H1 (cell line): ENCODE measurements at regions not wholly inside any gene's neighbourhood (a gene's known extent, or its start where the extent isn't known, plus 50 kb on each side); places are given as distances from the start of the nearest gene placed in this dataset.

Source experiments
- CTCF ChIA-PET: fragments of 300-600 bp; sonication (Branson Sonifier 250); formaldehyde crosslinking; loops from one replicate; lab custom pipeline; 2021; ENCODE audit not compliant: partially characterized antibody; lab: Charles Lee
- POLR2A ChIA-PET: fragments of 300-600 bp; sonication (Branson Sonifier 250); formaldehyde crosslinking; loops from one replicate; lab custom pipeline; 2021; ENCODE audit warnings: inconsistent platforms; ENCODE audit not compliant: partially characterized antibody; lab: Charles Lee
- DNase-seq, 2 experiments: peaks; one replicate each; pipeline versions ENCODE4 v3.0.0 to v3.0.0-alpha.2; 2010 to 2022; ENCODE audit warnings: low spot score in 2 of 2, low read depth in 1 of 2, mixed read lengths in 1 of 2
- FAIRE-seq: peaks from 2 replicates; lab custom pipeline; 2011; peaks lifted over from hg19 to GRCh38; lab: Jason Lieb, UNC
- H2AFZ ChIP-seq: 2 replicates; pipeline ENCODE4 v1.8.1; 2012; ENCODE audit warnings: low read length, inconsistent platforms
- H2AK5ac ChIP-seq: 2 replicates; pipeline ENCODE4 v1.6.1; 2013; ENCODE audit warnings: low read depth, low read length
- H2BK120ac ChIP-seq: replicated peaks from 2 replicates; pipeline ENCODE3; 2013; ENCODE audit warnings: low read depth, low read length, inconsistent platforms
- H2BK12ac ChIP-seq: 2 replicates; pipeline ENCODE4 v1.6.1; 2013; ENCODE audit warnings: low read depth, low read length
- H2BK15ac ChIP-seq: 2 replicates; pipeline ENCODE4 v1.6.1; 2013; ENCODE audit warnings: low read length
- H2BK20ac ChIP-seq: 2 replicates; pipeline ENCODE4 v1.6.1; 2013; ENCODE audit warnings: low read length
- H2BK5ac ChIP-seq: 2 replicates; pipeline ENCODE4 v1.6.1; 2013; ENCODE audit warnings: low read depth, low read length
- H3K14ac ChIP-seq: 2 replicates; pipeline ENCODE4 v1.6.1; 2013; ENCODE audit warnings: inconsistent platforms; ENCODE audit not compliant: insufficient read length
- H3K18ac ChIP-seq: 2 replicates; pipeline ENCODE4 v1.6.1; 2013; ENCODE audit warnings: low read length; ENCODE audit errors: extremely low read depth
- H3K23ac ChIP-seq: 2 replicates; pipeline ENCODE4 v1.6.1; 2013; ENCODE audit warnings: inconsistent platforms; ENCODE audit not compliant: insufficient read length
- H3K23me2 ChIP-seq: 2 replicates; pipeline ENCODE4 v1.6.1; 2013; ENCODE audit warnings: low read depth, low read length
- H3K27ac ChIP-seq: 2 replicates; pipeline ENCODE4 v1.6.1; 2011; ENCODE audit warnings: low read depth, low read length, inconsistent platforms
- H3K27me3 ChIP-seq, 4 experiments: replicated peaks in 1 of 4; 1 replicate in 1 of 4; 2 replicates in 3 of 4; pipeline versions ENCODE4 v1.6.1 to v1.8.1; 2011 to 2013; ENCODE audit warnings: low read length in 3 of 4, mild to moderate bottlenecking in 3 of 4, inconsistent platforms in 2 of 4, mixed read lengths in 2 of 4, moderate library complexity in 1 of 4; ENCODE audit not compliant: control insufficient read depth in 3 of 4, insufficient read depth in 3 of 4; ENCODE audit errors: extremely low read depth in 1 of 4
- H3K36me3 ChIP-seq, 4 experiments: 2 replicates each; pipeline versions ENCODE4 v1.6.1 to v1.8.1; 2011 to 2013; ENCODE audit warnings: mild to moderate bottlenecking in 4 of 4, low read length in 3 of 4, moderate library complexity in 2 of 4, control low read depth in 1 of 4, inconsistent platforms in 1 of 4; ENCODE audit not compliant: insufficient read depth in 4 of 4, control insufficient read depth in 2 of 4
- H3K4ac ChIP-seq: replicated peaks from 2 replicates; pipeline ENCODE3; 2013; ENCODE audit warnings: low read length, low read depth, mixed read lengths, inconsistent platforms; ENCODE audit not compliant: insufficient read length
- H3K4me1 ChIP-seq, 4 experiments: replicated peaks in 1 of 4; 1 replicate in 1 of 4; 2 replicates in 3 of 4; pipeline versions ENCODE4 v1.6.1 to v1.8.1; 2011 to 2013; ENCODE audit warnings: low read length in 3 of 4, inconsistent platforms in 2 of 4, mixed read lengths in 1 of 4; ENCODE audit not compliant: insufficient read depth in 4 of 4, control insufficient read depth in 3 of 4
- H3K4me2 ChIP-seq, 2 experiments: 2 replicates each; pipeline versions ENCODE4 v1.6.1 to v1.8.1; 2011 to 2013; ENCODE audit warnings: low read depth in 2 of 2, low read length in 2 of 2, control low read depth in 1 of 2, inconsistent platforms in 1 of 2, mild to moderate bottlenecking in 1 of 2; ENCODE audit not compliant: insufficient read depth in 1 of 2
- H3K4me3 ChIP-seq, 4 experiments: fragments of 200-600, 300-600 bp in 1 of 4; sonication (generic), shearing (Covaris generic), sonication (Bioruptor Twin) in 1 of 4; 2 replicates each; pipeline versions ENCODE4 v1.5.1 to v1.8.1; 2011 to 2016; ENCODE audit warnings: low read length in 4 of 4, low read depth in 3 of 4, control low read depth in 2 of 4, inconsistent platforms in 2 of 4, mild to moderate bottlenecking in 2 of 4, mixed read lengths in 1 of 4, moderate library complexity in 1 of 4; ENCODE audit not compliant: insufficient read depth in 2 of 4; ENCODE audit errors: extremely low read depth in 1 of 4
- H3K56ac ChIP-seq: replicated peaks from 2 replicates; pipeline ENCODE3; 2013; ENCODE audit warnings: low read depth, mild to moderate bottlenecking, mixed read lengths, low read length, inconsistent platforms; ENCODE audit not compliant: insufficient read length
- H3K79me1 ChIP-seq: 2 replicates; pipeline ENCODE4 v1.6.1; 2013; ENCODE audit warnings: low read depth, low read length, control low read depth
- H3K79me2 ChIP-seq, 2 experiments: 2 replicates each; pipeline versions ENCODE4 v1.6.1 to v1.8.1; 2012 to 2013; ENCODE audit warnings: low read length in 2 of 2, mild to moderate bottlenecking in 2 of 2, inconsistent platforms in 1 of 2; ENCODE audit not compliant: insufficient read depth in 2 of 2, control insufficient read depth in 1 of 2
- H3K9ac ChIP-seq, 4 experiments: replicated peaks in 1 of 4; 1 replicate in 1 of 4; 2 replicates in 3 of 4; pipeline versions ENCODE4 v1.6.1 to v1.8.1; 2011 to 2013; ENCODE audit warnings: low read depth in 3 of 4, low read length in 3 of 4, control low read depth in 2 of 4, mild to moderate bottlenecking in 2 of 4, moderate library complexity in 2 of 4, inconsistent platforms in 1 of 4; ENCODE audit errors: extremely low read depth in 1 of 4
- H3K9me3 ChIP-seq, 2 experiments: 2 replicates each; pipeline versions ENCODE4 v1.6.1 to v1.8.1; 2012 to 2013; ENCODE audit warnings: mild to moderate bottlenecking in 2 of 2, moderate library complexity in 2 of 2, control low read depth in 1 of 2, inconsistent platforms in 1 of 2, low read depth in 1 of 2, low read length in 1 of 2, mixed read lengths in 1 of 2; ENCODE audit not compliant: insufficient read depth in 2 of 2
- H4K20me1 ChIP-seq, 2 experiments: replicated peaks in 1 of 2; 2 replicates each; pipeline versions ENCODE3 to v1.8.1; 2011 to 2013; ENCODE audit warnings: inconsistent platforms in 2 of 2, low read length in 2 of 2, mild to moderate bottlenecking in 1 of 2; ENCODE audit not compliant: insufficient read depth in 2 of 2, control insufficient read depth in 1 of 2
- H4K5ac ChIP-seq: 2 replicates; pipeline ENCODE4 v1.6.1; 2013; ENCODE audit warnings: low read length, low read depth, mixed read lengths, inconsistent platforms; ENCODE audit not compliant: insufficient read length
- H4K8ac ChIP-seq: 2 replicates; pipeline ENCODE4 v1.8.0; 2013; ENCODE audit warnings: mild to moderate bottlenecking, moderate library complexity, low read length, inconsistent platforms; ENCODE audit not compliant: insufficient read depth; ENCODE audit errors: extremely low read depth
- H4K91ac ChIP-seq: replicated peaks from 2 replicates; pipeline ENCODE3; 2013; ENCODE audit warnings: low read length, mixed read lengths, inconsistent platforms; ENCODE audit not compliant: insufficient read length
- CBX5 ChIP-seq: fragments of 300-800, 300-1000 bp; sonication (generic); IDR thresholded peaks from 2 replicates; pipeline ENCODE4 v1.7.1; 2016; ENCODE audit warnings: antibody characterized with exemption, low read length, low read depth
- CTCF ChIP-seq, 3 experiments: IDR thresholded peaks; 1 replicate in 2 of 3; 2 replicates in 1 of 3; pipeline versions ENCODE4 v1.5.1 to v1.6.1; 2011; ENCODE audit warnings: low read length in 3 of 3, mild to moderate bottlenecking in 3 of 3, inconsistent platforms in 2 of 3, low read depth in 1 of 3, moderate library complexity in 1 of 3; ENCODE audit not compliant: insufficient read depth in 1 of 3; ENCODE audit errors: control extremely low read depth in 1 of 3
- EP300 ChIP-seq, 2 experiments: IDR thresholded peaks; 1 replicate in 1 of 2; 2 replicates in 1 of 2; pipeline ENCODE4 v1.6.1; 2011 to 2012; ENCODE audit warnings: low read depth in 2 of 2, low read length in 2 of 2, mild to moderate bottlenecking in 2 of 2, borderline replicate concordance in 1 of 2, inconsistent platforms in 1 of 2, moderate library complexity in 1 of 2
- GTF2F1 ChIP-seq: IDR thresholded peaks from 2 replicates; pipeline ENCODE4 v1.6.1; 2012; ENCODE audit warnings: low read depth, low read length, improper control_type of control experiment, borderline replicate concordance
- HDAC2 ChIP-seq, 2 experiments: fragments of 300-600 bp in 1 of 2; sonication (generic) in 1 of 2; IDR thresholded peaks; 2 replicates each; pipeline ENCODE4 v1.6.1; 2011 to 2012; ENCODE audit warnings: low read depth in 2 of 2, low read length in 2 of 2, mild to moderate bottlenecking in 2 of 2, moderate library complexity in 2 of 2, borderline replicate concordance in 1 of 2, inconsistent platforms in 1 of 2
- KDM4A ChIP-seq: IDR thresholded peaks from one replicate; pipeline ENCODE4 v1.7.1; 2012; ENCODE audit warnings: low read depth, mild to moderate bottlenecking, moderate library complexity, low read length, inconsistent platforms; ENCODE audit not compliant: severe bottlenecking
- NANOG ChIP-seq: IDR thresholded peaks from 2 replicates; pipeline ENCODE4 v1.6.1; 2011; ENCODE audit warnings: low read length, low read depth, mild to moderate bottlenecking, inconsistent platforms; ENCODE audit not compliant: insufficient read depth, poor library complexity, severe bottlenecking
- POLR2A ChIP-seq, 2 experiments: IDR thresholded peaks; 1 replicate in 1 of 2; 2 replicates in 1 of 2; pipeline ENCODE4 v1.6.1; 2011; ENCODE audit warnings: low read depth in 2 of 2, low read length in 2 of 2, mild to moderate bottlenecking in 2 of 2; ENCODE audit errors: control extremely low read depth in 1 of 2
- RFX5 ChIP-seq: IDR thresholded peaks from 2 replicates; pipeline ENCODE4 v1.6.1; 2011; ENCODE audit warnings: low read depth, low read length, improper control_type of control experiment, borderline replicate concordance
- SAP30 ChIP-seq: fragments of 300-600 bp; sonication (generic); IDR thresholded peaks from 2 replicates; pipeline ENCODE4 v1.7.1; 2012; ENCODE audit warnings: low read length, moderate library complexity, mild to moderate bottlenecking, inconsistent platforms; ENCODE audit not compliant: insufficient read depth, insufficient replicate concordance
- SIRT6 ChIP-seq: IDR thresholded peaks from one replicate; pipeline ENCODE4 v1.7.1; 2012; ENCODE audit warnings: low read length, inconsistent platforms
- WGBS, 2 experiments: shearing (Covaris generic) in 1 of 2; methylation state at CpG; one replicate each; pipeline versions ENCODE4 v1.1.6 to v1.1.7; 2013 to 2015; ENCODE audit warnings: low lambda C conversion rate in 2 of 2, mixed read lengths in 2 of 2, inconsistent platforms in 1 of 2, low coverage in 1 of 2, missing lambda C conversion rate in 1 of 2; ENCODE audit not compliant: insufficient replicate concordance in 2 of 2, insufficient coverage in 1 of 2, insufficient read length in 1 of 2; ENCODE audit errors: extremely low coverage in 1 of 2, missing lambda C conversion rate in 1 of 2; 5-methylcytosine and 5-hydroxymethylcytosine counted together

GRCh38 chr5:157941616-157942015 lies 82.7 kb upstream of the CLINT1 start:
- Histone ChIP-seq H2AFZ (no peak overlapping the region), H3K79me2 (no peaks in the 10 kb centered on the region), H2AK5ac (no peak overlapping the region), H3K4ac (no peak overlapping the region), H3K27ac (no peak overlapping the region), H3K9me3 (no peaks in the 10 kb centered on the region), H3K27me3 (no peaks in the 10 kb centered on the region), H3K18ac (no peak overlapping the region; the same call in 1 of the 2 replicates), H4K20me1 (no peaks in the 10 kb centered on the region), H2BK12ac (0 out of 2 replicates have a peak overlapping the region, but pooled peaks have one; percentile 75), H3K79me1 (no peaks in the 10 kb centered on the region), H3K23ac (no peak overlapping the region), H3K4me3 (no peak overlapping the region), H3K36me3 (no peaks in the 10 kb centered on the region), H4K5ac (no peak overlapping the region), H3K4me2 (no peak overlapping the region), H3K14ac (no peak overlapping the region), H2BK120ac (no peak overlapping the region), H3K4me1 (peaks cover 0 to 4% (median 1%) of the 10 kb centered on the region in 4 experiments; a peak in 4 of 7 replicates), H3K56ac (no peak overlapping the region), H2BK20ac (no peak overlapping the region), H4K91ac (no peak overlapping the region), H2BK15ac (no peak overlapping the region), H4K8ac (no peak overlapping the region), H3K9ac (no peak overlapping the region), H3K23me2 (no peaks in the 10 kb centered on the region), H2BK5ac (no peak overlapping the region)
- FAIRE-seq = no peak
- POLR2A ChIA-PET = interaction anchor here (1.0 kb wide), 1 partner anchor 9 kb away, joined by 4 read pairs; no protein-coding TSS in a partner anchor
- WGBS, 2 experiments = 94% methylated on average over 3 of the region's 3 CpGs; no CpG with 5 or more reads in 1 of the 2 experiments
- no peak for DNase-seq
- CTCF ChIA-PET = interaction anchor here (1.3 to 1.6 kb wide), 2 partner anchors 9 to 86 kb away, joined by 3 to 6 read pairs; no protein-coding TSS in a partner anchor
- TF ChIP-seq EP300 (IDR thresholded peaks at IDR 0.05; ENCODE audit: borderline replicate concordance in 1 of 2, low read depth in 2 of 2, low read length in 2 of 2) = no peak
- no peak for TF ChIP-seq KDM4A
- no peak for TF ChIP-seq GTF2F1
- no peak for TF ChIP-seq SAP30
- no peak for TF ChIP-seq HDAC2 (IDR thresholded peaks at IDR 0.05; ENCODE audit: borderline replicate concordance in 1 of 2, low read depth in 2 of 2, low read length in 2 of 2)
- no peak for TF ChIP-seq CTCF (IDR thresholded peaks at IDR 0.05; ENCODE audit: control extremely low read depth in 1 of 3, insufficient read depth in 1 of 3, low read depth in 1 of 3, low read length in 3 of 3)
- no peak for TF ChIP-seq SIRT6
- TF ChIP-seq CBX5 = no peak
- no peak for TF ChIP-seq POLR2A (IDR thresholded peaks at IDR 0.05; ENCODE audit: control extremely low read depth in 1 of 2, low read depth in 2 of 2, low read length in 2 of 2)
- no peak for TF ChIP-seq NANOG
- TF ChIP-seq RFX5 = no peak
